Adrenal gland (tissue), 5 donors: ENCODE measurements at regions not wholly inside any gene's neighbourhood (a gene's known extent, or its start where the extent isn't known, plus 50 kb on each side); places are given as distances from the start of the nearest gene placed in this dataset.

Experiments
- CTCF ChIP-seq, 6 experiments: fragments of 450-650 bp in 4 of 6; fragments of 200-600 bp in 2 of 6; sonication (generic) in 1 of 6; IDR thresholded peaks; 1 replicate in 5 of 6; 2 replicates in 1 of 6; pipeline versions ENCODE4 v1.5.1 to v1.8.0; 2016 to 2021; ENCODE audit warnings: antibody characterized with exemption in 6 of 6, mild to moderate bottlenecking in 2 of 6, moderate library complexity in 1 of 6
- POLR2A ChIP-seq, 2 donors: fragments of 450-650 bp; IDR thresholded peaks; one replicate each; pipeline ENCODE4 v1.6.1; 2017; ENCODE audit warnings: antibody characterized with exemption in 2 of 2, mild to moderate bottlenecking in 2 of 2, moderate library complexity in 1 of 2
- donor health status: DM: no; HTN: no; CAD: no.

DNA sequence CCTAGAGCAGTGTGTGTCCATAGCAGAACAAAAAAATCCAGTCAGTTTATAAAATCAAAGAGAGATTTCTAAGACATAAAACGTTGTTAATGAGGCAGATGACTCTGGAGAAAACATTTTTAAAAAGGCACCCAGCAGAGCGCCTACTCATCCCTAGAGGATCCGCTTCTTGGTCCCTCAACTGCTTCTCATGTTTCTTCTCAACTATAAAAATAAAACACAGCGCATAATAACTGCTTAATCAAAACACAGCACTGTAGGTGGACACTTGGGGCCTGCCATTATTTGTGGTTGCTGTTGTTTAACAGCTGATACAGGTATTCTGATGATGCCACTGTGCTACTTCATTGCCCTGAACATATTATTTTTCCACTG, 347.9 kb downstream of the FGF9 start:
- TF ChIP-seq CTCF (IDR thresholded peaks at IDR 0.05) (no peak), POLR2A (IDR thresholded peaks at IDR 0.05) (no peak)
